H9 (cell line): ENCODE measurements at regions not wholly inside any gene's neighbourhood (a gene's known extent, or its start where the extent isn't known, plus 50 kb on each side); places are given as distances from the start of the nearest gene placed in this dataset.
"Not testable (repeated sequence)": the region's sequence is repeated elsewhere in the genome, so short reads cannot be mapped to it uniquely, and the experiment has no call there.

Source experiments
- DNase-seq: peaks from one replicate; pipeline ENCODE4 v3.0.0-alpha.2; 2017
- H2AFZ ChIP-seq: one replicate; pipeline ENCODE4 v1.6.1; 2013; ENCODE audit warnings: mild to moderate bottlenecking, low read length, control low read depth, moderate library complexity
- H2AK5ac ChIP-seq: 2 replicates; pipeline ENCODE4 v1.6.1; 2013; ENCODE audit warnings: low read length, control low read depth, mixed read lengths; ENCODE audit not compliant: insufficient read length
- H2BK120ac ChIP-seq: one replicate; pipeline ENCODE4 v1.6.1; 2013; ENCODE audit warnings: low read depth, mild to moderate bottlenecking, low read length, control low read depth, inconsistent platforms; ENCODE audit not compliant: poor library complexity, severe bottlenecking
- H2BK12ac ChIP-seq: 2 replicates; pipeline ENCODE4 v1.6.1; 2013; ENCODE audit warnings: low read length, control low read depth, mixed read lengths, low read depth; ENCODE audit not compliant: insufficient read length
- H2BK15ac ChIP-seq: 2 replicates; pipeline ENCODE4 v1.6.1; 2013; ENCODE audit warnings: low read depth, low read length, control low read depth
- H2BK20ac ChIP-seq: one replicate; pipeline ENCODE4 v1.6.1; 2013; ENCODE audit warnings: low read depth, mild to moderate bottlenecking, low read length, control low read depth, inconsistent platforms; ENCODE audit not compliant: poor library complexity, severe bottlenecking
- H2BK5ac ChIP-seq: 2 replicates; pipeline ENCODE4 v1.6.1; 2013; ENCODE audit warnings: low read length, control low read depth, mixed read lengths; ENCODE audit not compliant: insufficient read length
- H3K14ac ChIP-seq: 2 replicates; pipeline ENCODE4 v1.6.1; 2013; ENCODE audit warnings: low read length, control low read depth; ENCODE audit not compliant: insufficient read depth
- H3K18ac ChIP-seq: 2 replicates; pipeline ENCODE4 v1.6.1; 2013; ENCODE audit warnings: low read depth, mild to moderate bottlenecking, mixed read lengths, low read length, control low read depth; ENCODE audit not compliant: insufficient read length
- H3K23ac ChIP-seq: 2 replicates; pipeline ENCODE4 v1.6.1; 2013; ENCODE audit warnings: low read length, control low read depth, mixed read lengths, low read depth; ENCODE audit not compliant: insufficient read length
- H3K23me2 ChIP-seq: 2 replicates; pipeline ENCODE4 v1.6.1; 2013; ENCODE audit warnings: low read depth, mild to moderate bottlenecking, mixed read lengths, low read length, control low read depth; ENCODE audit not compliant: insufficient read length, poor library complexity, severe bottlenecking
- H3K27ac ChIP-seq: 2 replicates; pipeline ENCODE4 v1.5.1; 2013; ENCODE audit warnings: low read length, control low read depth, mixed read lengths, low read depth; ENCODE audit not compliant: insufficient read length
- H3K27me3 ChIP-seq: 2 replicates; pipeline ENCODE4 v1.6.1; 2013; ENCODE audit warnings: low read length, control low read depth, inconsistent platforms; ENCODE audit not compliant: insufficient read depth
- H3K4ac ChIP-seq: 2 replicates; pipeline ENCODE4 v1.6.1; 2013; ENCODE audit warnings: low read depth, mild to moderate bottlenecking, control low read depth, inconsistent platforms, low read length, moderate library complexity
- H3K4me1 ChIP-seq: 2 replicates; pipeline ENCODE4 v1.6.1; 2013; ENCODE audit warnings: low read length, control low read depth, inconsistent platforms; ENCODE audit not compliant: insufficient read depth
- H3K4me2 ChIP-seq: 2 replicates; pipeline ENCODE4 v1.6.1; 2013; ENCODE audit warnings: low read length, control low read depth, mixed read lengths; ENCODE audit not compliant: insufficient read length, insufficient read depth
- H3K56ac ChIP-seq: 2 replicates; pipeline ENCODE4 v1.6.1; 2013; ENCODE audit warnings: low read depth, mild to moderate bottlenecking, mixed read lengths, low read length, control low read depth; ENCODE audit not compliant: insufficient read length
- H3K79me1 ChIP-seq: 2 replicates; pipeline ENCODE4 v1.6.1; 2013; ENCODE audit warnings: low read depth, mild to moderate bottlenecking, moderate library complexity, low read length, control low read depth, inconsistent platforms; ENCODE audit not compliant: insufficient read depth, poor library complexity, severe bottlenecking
- H3K79me2 ChIP-seq: 2 replicates; pipeline ENCODE4 v1.6.1; 2013; ENCODE audit warnings: low read length, control low read depth, inconsistent platforms; ENCODE audit not compliant: insufficient read depth
- H3K9ac ChIP-seq: 2 replicates; pipeline ENCODE4 v1.6.1; 2013; ENCODE audit warnings: low read length, control low read depth, mixed read lengths; ENCODE audit not compliant: insufficient read length; ENCODE audit errors: extremely low read depth
- H3K9me3 ChIP-seq: one replicate; pipeline ENCODE4 v1.6.1; 2013; ENCODE audit warnings: low read depth, low read length, inconsistent platforms; ENCODE audit not compliant: control insufficient read depth
- H3T11ph ChIP-seq: one replicate; pipeline ENCODE4 v1.6.1; 2013; ENCODE audit warnings: mild to moderate bottlenecking, low read length, control low read depth, inconsistent platforms
- H4K20me1 ChIP-seq: one replicate; pipeline ENCODE4 v1.6.1; 2013; ENCODE audit not compliant: control insufficient read depth, insufficient read length, insufficient read depth
- H4K5ac ChIP-seq: 2 replicates; pipeline ENCODE4 v1.6.1; 2013; ENCODE audit warnings: low read depth, mild to moderate bottlenecking, mixed read lengths, low read length, control low read depth; ENCODE audit not compliant: insufficient read length
- H4K8ac ChIP-seq: replicated peaks from 2 replicates; pipeline ENCODE4 v1.6.1; 2013; ENCODE audit warnings: low read length, control low read depth, mixed read lengths, low read depth; ENCODE audit not compliant: insufficient read length
- H4K91ac ChIP-seq: 2 replicates; pipeline ENCODE4 v1.6.1; 2013; ENCODE audit warnings: low read depth, mild to moderate bottlenecking, moderate library complexity, mixed read lengths, low read length, control low read depth; ENCODE audit not compliant: insufficient read length
- H3K27ac Mint-ChIP-seq, 3 experiments: 2 replicates in 2 of 3; 3 replicates in 1 of 3; pipeline ENCODE4 v1.8.0; 2020 to 2021; ENCODE audit warnings: mixed read lengths in 3 of 3, mild to moderate bottlenecking in 1 of 3, moderate library complexity in 1 of 3
- H3K27me3 Mint-ChIP-seq: 2 replicates; pipeline ENCODE4 v1.8.0; 2021; ENCODE audit warnings: low read depth, mild to moderate bottlenecking, moderate library complexity, mixed read lengths
- H3K36me3 Mint-ChIP-seq, 3 experiments: 2 replicates in 2 of 3; 3 replicates in 1 of 3; pipeline ENCODE4 v1.8.0; 2020 to 2021; ENCODE audit warnings: low read depth in 3 of 3, mixed read lengths in 3 of 3; ENCODE audit not compliant: insufficient read depth in 1 of 3
- H3K4me1 Mint-ChIP-seq, 2 experiments: 2 replicates each; pipeline ENCODE4 v1.8.0; 2020; ENCODE audit warnings: mixed read lengths in 2 of 2
- H3K4me3 Mint-ChIP-seq, 2 experiments: 2 replicates in 1 of 2; 3 replicates in 1 of 2; pipeline ENCODE4 v1.8.0; 2020 to 2021; ENCODE audit warnings: mild to moderate bottlenecking in 2 of 2, mixed read lengths in 2 of 2, moderate library complexity in 1 of 2
- H3K9me3 Mint-ChIP-seq, 2 experiments: 2 replicates in 1 of 2; 3 replicates in 1 of 2; pipeline ENCODE4 v1.8.0; 2020; ENCODE audit warnings: mild to moderate bottlenecking in 2 of 2, mixed read lengths in 2 of 2, moderate library complexity in 1 of 2
- WGBS: extraction: QIAGEN DNeasy Blood & Tissue Kit; methylation state at CpG from one replicate; pipeline ENCODE4 v1.1.7; 2013; ENCODE audit warnings: missing lambda C conversion rate, low lambda C conversion rate, mixed read lengths; ENCODE audit not compliant: insufficient read length; ENCODE audit errors: extremely low coverage; 5-methylcytosine and 5-hydroxymethylcytosine counted together

GRCh38 chr3:125903780-125904455 is 65.1 kb upstream of the ROPN1B start:
- H3K4ac ChIP-seq, H3K18ac ChIP-seq, H3K27me3 ChIP-seq, H2BK120ac ChIP-seq, H3K27ac ChIP-seq, H3K14ac ChIP-seq, H4K91ac ChIP-seq, H3K27me3 Mint-ChIP-seq, H2AK5ac ChIP-seq, H2BK12ac ChIP-seq, DNase-seq, H2BK20ac ChIP-seq, H2BK15ac ChIP-seq, H3K56ac ChIP-seq, H4K5ac ChIP-seq, H3K79me1 ChIP-seq, H3T11ph ChIP-seq, H3K9me3 ChIP-seq, H3K4me1 Mint-ChIP-seq, H2AFZ ChIP-seq, H3K9ac ChIP-seq, H3K4me1 ChIP-seq, H2BK5ac ChIP-seq, H3K23me2 ChIP-seq, H3K4me2 ChIP-seq, H4K8ac ChIP-seq, H3K79me2 ChIP-seq, H3K9me3 Mint-ChIP-seq, H3K23ac ChIP-seq, H3K27ac Mint-ChIP-seq, H3K4me3 Mint-ChIP-seq, H4K20me1 ChIP-seq: not testable (repeated sequence)
- H3K36me3 Mint-ChIP-seq = peaks cover 18 to 33% (median 23%) of the 10 kb centered on the region in 3 experiments
- WGBS = no CpG with 5 or more reads among the region's 29 CpGs

- not testable (repeated sequence) for H3K27me3 Mint-ChIP-seq, H3K9me3 Mint-ChIP-seq
- WGBS = no CpG with 5 or more reads among the region's 5 CpGs
Measured at GRCh38 chr3:125907279-125907678, 61.7 kb upstream of the ROPN1B start.

More at GRCh38 chr3:125907279-125907678, 61.7 kb upstream of the ROPN1B start:
- H2BK15ac ChIP-seq, H3K23ac ChIP-seq, H3K79me1 ChIP-seq, H3K23me2 ChIP-seq, H3K4me1 ChIP-seq, H3K4me1 Mint-ChIP-seq, H3K9me3 ChIP-seq, H3K27ac Mint-ChIP-seq, H2AK5ac ChIP-seq, H3K4me2 ChIP-seq, H3K79me2 ChIP-seq, H2AFZ ChIP-seq, H2BK5ac ChIP-seq, H3K14ac ChIP-seq, H3K56ac ChIP-seq, H4K5ac ChIP-seq, DNase-seq, H3T11ph ChIP-seq, H4K91ac ChIP-seq, H2BK12ac ChIP-seq, H3K4ac ChIP-seq, H3K4me3 Mint-ChIP-seq, H3K27ac ChIP-seq, H3K9ac ChIP-seq, H4K20me1 ChIP-seq, H3K27me3 ChIP-seq, H4K8ac ChIP-seq, H3K18ac ChIP-seq, H2BK20ac ChIP-seq, H2BK120ac ChIP-seq: not testable (repeated sequence)
- peaks cover 14 to 23% (median 16%) of the 10 kb centered on the region in 3 experiments for H3K36me3 Mint-ChIP-seq
